ENCODE measurements at regions not wholly inside any gene's neighbourhood (a gene's known extent, or its start where the extent isn't known, plus 50 kb on each side); places are given as distances from the start of the nearest gene placed in this dataset.

- CTCF ChIA-PET, result no interaction called here
- TF ChIP-seq CTCF (IDR thresholded peaks at IDR 0.05; ENCODE audit: insufficient read depth, low read depth, low read length), result no peak
- no peak overlapping the region for H3K4me3 ChIP-seq (ENCODE audit: low read depth, low read length)
- H3K36me3 ChIP-seq (ENCODE audit: control insufficient read depth, insufficient read depth, low read length), result no peaks in the 10 kb centered on the region
- H3K27me3 ChIP-seq (ENCODE audit: control insufficient read depth, insufficient read depth, low read length), result no peaks in the 10 kb centered on the region; the same call in 1 of the 2 replicates
- POLR2A ChIA-PET, result no interaction called here
- no peak for DNase-seq (ENCODE audit: low read depth)
Measured at GRCh38 chr12:69115951-69116350, 123.4 kb upstream of the CPSF6 start.

GRCh38 chr12:69117566-69118266 lies 121.7 kb upstream of the CPSF6 start:
- Histone ChIP-seq H3K36me3 (ENCODE audit: control insufficient read depth, insufficient read depth, low read length) (no peaks in the 10 kb centered on the region), H3K4me3 (ENCODE audit: low read depth, low read length) (no peak overlapping the region), H3K27me3 (ENCODE audit: control insufficient read depth, insufficient read depth, low read length) (no peaks in the 10 kb centered on the region; the same call in 1 of the 2 replicates)
- CTCF ChIA-PET, result interaction anchor here (0.9 kb wide), 1 partner anchor 12 kb away, joined by 3 read pairs; no protein-coding TSS in a partner anchor
- TF ChIP-seq CTCF (IDR thresholded peaks at IDR 0.05; ENCODE audit: insufficient read depth, low read depth, low read length), result no peak
- POLR2A ChIA-PET, result no interaction called here
- no peak for DNase-seq (ENCODE audit: low read depth)

DNA sequence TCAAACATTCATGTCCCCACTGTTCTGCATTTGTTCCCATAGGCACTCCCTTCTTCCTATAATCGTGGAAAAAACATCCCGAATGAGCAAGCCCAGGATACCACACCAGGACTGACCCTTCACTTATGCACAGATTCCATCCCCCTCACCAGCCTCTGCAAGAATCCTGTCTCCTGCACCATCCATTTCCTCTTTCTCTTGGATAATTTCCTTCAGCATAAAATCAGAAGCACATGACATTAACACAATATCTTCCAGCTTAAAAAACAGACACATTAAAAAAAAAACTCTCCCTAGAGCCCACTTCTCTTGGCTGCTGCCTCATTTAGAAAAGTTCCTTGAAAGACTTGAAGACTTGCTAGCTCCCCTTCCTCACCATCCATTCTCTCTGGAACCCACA lies 120.9 kb upstream of the CPSF6 start:
- DNase-seq (ENCODE audit: low read depth), result no peak
- TF ChIP-seq CTCF (IDR thresholded peaks at IDR 0.05; ENCODE audit: insufficient read depth, low read depth, low read length), result no peak
- peaks cover under 1% of the 10 kb centered on the region for H3K27me3 ChIP-seq (ENCODE audit: control insufficient read depth, insufficient read depth, low read length)
- H3K36me3 ChIP-seq (ENCODE audit: control insufficient read depth, insufficient read depth, low read length), result no peaks in the 10 kb centered on the region
- CTCF ChIA-PET, result interaction anchor here (0.6 to 0.9 kb wide), 3 partner anchors 10 to 585 kb away, joined by 3 to 4 read pairs (median 3); no protein-coding TSS in a partner anchor
- POLR2A ChIA-PET, result no interaction called here
- H3K4me3 ChIP-seq (ENCODE audit: low read depth, low read length), result no peak overlapping the region

- Histone ChIP-seq H3K27me3 (ENCODE audit: control insufficient read depth, insufficient read depth, low read length) (peaks cover 2% of the 10 kb centered on the region), H3K36me3 (ENCODE audit: control insufficient read depth, insufficient read depth, low read length) (no peaks in the 10 kb centered on the region), H3K4me3 (ENCODE audit: low read depth, low read length) (no peak overlapping the region)
- DNase-seq (ENCODE audit: low read depth), result no peak
- CTCF ChIA-PET, result no interaction called here
- no peak for TF ChIP-seq CTCF (IDR thresholded peaks at IDR 0.05; ENCODE audit: insufficient read depth, low read depth, low read length)
- POLR2A ChIA-PET, result no interaction called here
Measured at GRCh38 chr12:69119770-69120169, 119.6 kb upstream of the CPSF6 start.

GRCh38 chr12:69120354-69120753 lies 119.0 kb upstream of the CPSF6 start:
- Histone ChIP-seq H3K4me3 (ENCODE audit: low read depth, low read length) (no peak overlapping the region), H3K27me3 (ENCODE audit: control insufficient read depth, insufficient read depth, low read length) (peaks cover 2% of the 10 kb centered on the region), H3K36me3 (ENCODE audit: control insufficient read depth, insufficient read depth, low read length) (no peaks in the 10 kb centered on the region)
- DNase-seq (ENCODE audit: low read depth), result no peak
- no peak for TF ChIP-seq CTCF (IDR thresholded peaks at IDR 0.05; ENCODE audit: insufficient read depth, low read depth, low read length)
- POLR2A ChIA-PET, result no interaction called here
- CTCF ChIA-PET, result no interaction called here
